Ishikawa (cell line): ENCODE measurements at regions not wholly inside any gene's neighbourhood (a gene's known extent, or its start where the extent isn't known, plus 50 kb on each side); places are given as distances from the start of the nearest gene placed in this dataset.

ENCODE experiments used
- EP300 ChIP-seq: IDR thresholded peaks from 2 replicates; pipeline ENCODE4 v1.6.1; 2012; ENCODE audit warnings: borderline replicate concordance
- MAX ChIP-seq: IDR thresholded peaks from 2 replicates; pipeline ENCODE4 v1.6.1; 2012

DNA sequence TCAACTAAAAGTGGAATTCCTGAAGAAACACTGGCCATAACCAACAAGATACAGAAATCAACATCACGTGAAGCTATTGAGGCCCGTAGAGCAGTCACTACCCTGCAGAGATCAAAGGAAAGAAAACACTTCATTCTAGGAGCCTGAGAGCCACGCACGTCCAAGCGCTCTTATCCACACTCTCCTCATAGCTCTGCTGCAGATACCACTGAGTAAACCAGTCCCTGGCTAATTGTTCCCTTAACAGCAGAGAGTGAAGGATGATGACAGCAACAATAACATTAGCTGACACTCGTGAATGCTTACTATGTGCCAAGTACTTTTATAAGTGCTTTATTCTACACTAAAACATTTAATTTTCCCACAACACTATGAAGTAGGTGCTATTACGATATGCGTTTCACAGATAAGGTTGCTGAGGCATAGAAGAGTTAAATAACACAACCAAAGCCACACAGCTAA, 271.0 kb upstream of the GADL1 start:
- TF ChIP-seq EP300 (no peak), MAX (no peak)
